MCF 10A (cell line): ENCODE measurements at regions not wholly inside any gene's neighbourhood (a gene's known extent, or its start where the extent isn't known, plus 50 kb on each side); places are given as distances from the start of the nearest gene placed in this dataset.

Experiments used
- BruUV-seq: library from RNA; stranded (reverse); fragments of 400-500 nt; replicated peaks from 2 replicates; lab custom pipeline; 2021; lab: Mats Ljungman, UMichigan
- CTCF ChIA-PET: fragments of 300-600 bp; sonication (Branson Sonifier 250); formaldehyde crosslinking; extraction: SDS; loops from one replicate; lab custom pipeline; 2021; ENCODE audit warnings: antibody characterized with exemption, inconsistent platforms; lab: Yijun Ruan, JAX
- POLR2A ChIA-PET: fragments of 300-600, 350-650 bp; sonication (Branson Sonifier 250); formaldehyde crosslinking; extraction: SDS; loops from one replicate; lab custom pipeline; 2020; ENCODE audit warnings: antibody characterized with exemption, inconsistent platforms; lab: Yijun Ruan, JAX
- DNase-seq: peaks from one replicate; pipeline ENCODE4 v3.0.0-alpha.2; 2018; ENCODE audit not compliant: unreplicated experiment
- H3K27ac Mint-ChIP-seq: one replicate; pipeline ENCODE4 v1.8.0; 2022; ENCODE audit warnings: mild to moderate bottlenecking, low read depth, mixed read lengths; ENCODE audit not compliant: unreplicated experiment
- H3K27me3 Mint-ChIP-seq: one replicate; pipeline ENCODE4 v1.8.0; 2022; ENCODE audit warnings: mixed read lengths; ENCODE audit not compliant: insufficient read depth, unreplicated experiment
- H3K36me3 Mint-ChIP-seq: one replicate; pipeline ENCODE4 v1.8.0; 2022; ENCODE audit warnings: mild to moderate bottlenecking, moderate library complexity, mixed read lengths; ENCODE audit not compliant: insufficient read depth, unreplicated experiment
- H3K4me1 Mint-ChIP-seq: one replicate; pipeline ENCODE4 v1.8.0; 2022; ENCODE audit warnings: mixed read lengths; ENCODE audit not compliant: insufficient read depth, unreplicated experiment
- H3K4me3 Mint-ChIP-seq: one replicate; pipeline ENCODE4 v1.8.0; 2022; ENCODE audit warnings: mild to moderate bottlenecking, moderate library complexity, mixed read lengths; ENCODE audit not compliant: unreplicated experiment
- H3K9me3 Mint-ChIP-seq: one replicate; pipeline ENCODE4 v1.8.0; 2022; ENCODE audit warnings: mixed read lengths; ENCODE audit not compliant: unreplicated experiment
- intact Hi-C: fragments of 100-400 bp; cut with micrococcal nuclease; formaldehyde crosslinking; loops from 2 replicates; pipeline ENCODE4 v1.14.1; 2022
- TF ChIP-seq, protein P1 (sequence below): fragments of 200-600 bp; IDR thresholded peaks from one replicate; pipeline ENCODE4 v1.8.0; 2022; ENCODE audit warnings: antibody characterized with exemption, mild to moderate bottlenecking; ENCODE audit not compliant: unreplicated experiment

DNA sequence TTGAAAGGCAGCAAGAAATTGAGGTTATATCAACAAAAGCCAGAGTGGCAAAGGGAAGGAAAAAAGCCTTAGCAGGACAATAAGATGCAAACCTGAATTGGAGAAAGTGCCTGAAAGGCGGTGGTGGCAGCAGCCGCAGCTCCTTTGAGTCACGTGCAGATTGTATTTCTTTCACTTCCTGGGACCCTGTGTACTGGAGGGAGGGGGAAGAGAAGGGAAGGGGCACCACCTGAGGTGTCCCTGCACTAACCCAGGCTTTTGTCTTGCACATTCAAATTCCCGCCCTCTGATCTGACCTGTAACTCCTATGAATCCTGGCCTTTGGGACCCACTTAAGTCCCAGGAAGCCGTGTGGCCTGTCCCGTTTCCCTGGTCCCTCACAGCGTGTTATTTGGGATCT, 326.1 kb upstream of the SKOR2 start:
- BruUV-seq, result no TSS peak
- no peaks in the 10 kb centered on the region for H3K36me3 Mint-ChIP-seq
- no peak overlapping the region for H3K27ac Mint-ChIP-seq
- no peak for DNase-seq
- intact Hi-C loops, result no loop called here
- peaks cover 18% of the 10 kb centered on the region for H3K27me3 Mint-ChIP-seq
- no peaks in the 10 kb centered on the region for H3K9me3 Mint-ChIP-seq
- no peak overlapping the region for H3K4me3 Mint-ChIP-seq
- ChIA-PET POLR2A (no interaction called here), CTCF (no interaction called here)
- no peaks in the 10 kb centered on the region for H3K4me1 Mint-ChIP-seq
- TF ChIP-seq, protein P1, sequence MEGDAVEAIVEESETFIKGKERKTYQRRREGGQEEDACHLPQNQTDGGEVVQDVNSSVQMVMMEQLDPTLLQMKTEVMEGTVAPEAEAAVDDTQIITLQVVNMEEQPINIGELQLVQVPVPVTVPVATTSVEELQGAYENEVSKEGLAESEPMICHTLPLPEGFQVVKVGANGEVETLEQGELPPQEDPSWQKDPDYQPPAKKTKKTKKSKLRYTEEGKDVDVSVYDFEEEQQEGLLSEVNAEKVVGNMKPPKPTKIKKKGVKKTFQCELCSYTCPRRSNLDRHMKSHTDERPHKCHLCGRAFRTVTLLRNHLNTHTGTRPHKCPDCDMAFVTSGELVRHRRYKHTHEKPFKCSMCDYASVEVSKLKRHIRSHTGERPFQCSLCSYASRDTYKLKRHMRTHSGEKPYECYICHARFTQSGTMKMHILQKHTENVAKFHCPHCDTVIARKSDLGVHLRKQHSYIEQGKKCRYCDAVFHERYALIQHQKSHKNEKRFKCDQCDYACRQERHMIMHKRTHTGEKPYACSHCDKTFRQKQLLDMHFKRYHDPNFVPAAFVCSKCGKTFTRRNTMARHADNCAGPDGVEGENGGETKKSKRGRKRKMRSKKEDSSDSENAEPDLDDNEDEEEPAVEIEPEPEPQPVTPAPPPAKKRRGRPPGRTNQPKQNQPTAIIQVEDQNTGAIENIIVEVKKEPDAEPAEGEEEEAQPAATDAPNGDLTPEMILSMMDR, result no peak

DNA sequence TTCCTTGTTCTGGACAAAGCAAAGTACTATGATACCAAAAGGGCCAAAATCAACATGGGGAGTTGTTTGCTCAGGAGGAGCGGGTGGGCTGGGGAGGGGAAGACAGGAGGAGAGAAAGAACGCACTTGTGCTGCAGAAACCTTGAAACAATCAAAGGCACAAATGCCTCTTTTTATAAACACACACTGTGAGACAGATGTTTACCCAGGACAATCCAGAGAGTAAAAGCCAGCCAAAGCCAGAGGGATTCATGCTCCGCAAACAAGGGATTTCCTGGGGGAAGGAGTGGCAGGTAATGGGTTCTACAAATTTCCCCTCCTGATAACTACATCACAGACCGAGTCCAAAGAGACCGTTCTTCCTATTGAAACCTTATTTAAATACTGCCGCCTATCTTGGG, 323.5 kb upstream of the SKOR2 start:
- TF ChIP-seq, protein P1, result no peak
- DNase-seq, result no peak
- H3K36me3 Mint-ChIP-seq, result no peaks in the 10 kb centered on the region
- BruUV-seq, result no TSS peak
- POLR2A ChIA-PET, result no interaction called here
- no peak overlapping the region for H3K27ac Mint-ChIP-seq
- no peak overlapping the region for H3K4me3 Mint-ChIP-seq
- H3K27me3 Mint-ChIP-seq, result peaks cover 18% of the 10 kb centered on the region
- no peaks in the 10 kb centered on the region for H3K9me3 Mint-ChIP-seq
- H3K4me1 Mint-ChIP-seq, result no peaks in the 10 kb centered on the region
- CTCF ChIA-PET, result no interaction called here
- intact Hi-C loops, result no loop called here

DNA sequence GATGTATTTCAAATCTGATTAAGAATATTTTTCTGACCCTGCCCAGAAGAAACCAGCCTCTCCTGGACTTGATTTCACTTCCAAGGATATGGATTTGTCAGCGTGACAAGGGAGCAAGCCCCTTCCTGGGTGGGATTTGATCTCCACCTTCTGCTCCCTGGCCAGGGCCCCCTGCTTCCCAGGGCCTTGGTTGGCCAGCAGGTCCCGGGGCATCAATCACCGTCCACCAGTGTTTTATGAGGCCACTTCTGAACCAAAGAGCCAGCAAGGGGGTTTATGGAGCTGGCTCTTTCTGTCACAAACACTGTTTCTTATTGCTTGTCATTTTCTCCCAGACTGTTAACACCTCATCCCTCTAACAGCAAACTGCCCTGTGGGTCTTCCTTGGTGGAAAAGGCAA, 320.5 kb upstream of the SKOR2 start:
- Mint-ChIP-seq H3K36me3 (no peaks in the 10 kb centered on the region), H3K4me3 (no peak overlapping the region), H3K27ac (no peak overlapping the region), H3K9me3 (no peaks in the 10 kb centered on the region), H3K4me1 (no peaks in the 10 kb centered on the region), H3K27me3 (peaks cover 28% of the 10 kb centered on the region)
- TF ChIP-seq, protein P1, result no peak
- BruUV-seq, result no TSS peak
- POLR2A ChIA-PET, result no interaction called here
- intact Hi-C loops, result no loop called here
- no peak for DNase-seq
- CTCF ChIA-PET, result no interaction called here

DNA sequence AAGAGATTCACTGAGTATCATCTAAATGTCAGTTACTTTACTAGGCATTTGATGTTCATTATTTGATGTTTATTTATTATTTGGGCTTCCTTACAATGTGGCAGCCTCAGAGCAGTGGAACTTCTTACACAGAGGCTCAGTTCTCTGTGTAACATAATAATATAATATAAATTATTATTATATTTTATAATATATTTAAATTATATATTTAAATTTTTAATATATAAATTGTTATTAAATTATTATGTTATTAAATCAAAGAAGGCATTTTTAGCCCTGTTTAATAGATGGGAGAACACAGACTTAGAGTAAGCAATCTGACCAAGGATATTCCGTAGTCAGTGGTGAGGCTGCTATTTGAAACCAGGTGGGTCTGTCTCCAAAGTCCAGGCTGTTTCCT, 315.3 kb upstream of the SKOR2 start:
- POLR2A ChIA-PET, result no interaction called here
- TF ChIP-seq, protein P1, result no peak
- Mint-ChIP-seq H3K27ac (no peak overlapping the region), H3K9me3 (peaks cover 7% of the 10 kb centered on the region), H3K4me1 (no peaks in the 10 kb centered on the region), H3K36me3 (no peaks in the 10 kb centered on the region), H3K27me3 (peaks cover 18% of the 10 kb centered on the region), H3K4me3 (no peak overlapping the region)
- CTCF ChIA-PET, result no interaction called here
- intact Hi-C loops, result no loop called here
- DNase-seq, result no peak
- no TSS peak for BruUV-seq
